ENCODE measurements at regions not wholly inside any gene's neighbourhood (a gene's known extent, or its start where the extent isn't known, plus 50 kb on each side); places are given as distances from the start of the nearest gene placed in this dataset.
A peak's percentile ranks its signal among the peaks of the same experiment; 100 is the strongest.

GRCh38 chr5:74288448-74289108 is 351.9 kb downstream of the ENC1 start:
- TF ChIP-seq, protein P1, sequence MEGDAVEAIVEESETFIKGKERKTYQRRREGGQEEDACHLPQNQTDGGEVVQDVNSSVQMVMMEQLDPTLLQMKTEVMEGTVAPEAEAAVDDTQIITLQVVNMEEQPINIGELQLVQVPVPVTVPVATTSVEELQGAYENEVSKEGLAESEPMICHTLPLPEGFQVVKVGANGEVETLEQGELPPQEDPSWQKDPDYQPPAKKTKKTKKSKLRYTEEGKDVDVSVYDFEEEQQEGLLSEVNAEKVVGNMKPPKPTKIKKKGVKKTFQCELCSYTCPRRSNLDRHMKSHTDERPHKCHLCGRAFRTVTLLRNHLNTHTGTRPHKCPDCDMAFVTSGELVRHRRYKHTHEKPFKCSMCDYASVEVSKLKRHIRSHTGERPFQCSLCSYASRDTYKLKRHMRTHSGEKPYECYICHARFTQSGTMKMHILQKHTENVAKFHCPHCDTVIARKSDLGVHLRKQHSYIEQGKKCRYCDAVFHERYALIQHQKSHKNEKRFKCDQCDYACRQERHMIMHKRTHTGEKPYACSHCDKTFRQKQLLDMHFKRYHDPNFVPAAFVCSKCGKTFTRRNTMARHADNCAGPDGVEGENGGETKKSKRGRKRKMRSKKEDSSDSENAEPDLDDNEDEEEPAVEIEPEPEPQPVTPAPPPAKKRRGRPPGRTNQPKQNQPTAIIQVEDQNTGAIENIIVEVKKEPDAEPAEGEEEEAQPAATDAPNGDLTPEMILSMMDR (IDR thresholded peaks at IDR 0.05; ENCODE audit: low read depth, low read length): no peak
- H3K4me1 ChIP-seq (ENCODE audit: low read depth): no peaks in the 10 kb centered on the region
- H3K27ac ChIP-seq: no peak overlapping the region

DNA sequence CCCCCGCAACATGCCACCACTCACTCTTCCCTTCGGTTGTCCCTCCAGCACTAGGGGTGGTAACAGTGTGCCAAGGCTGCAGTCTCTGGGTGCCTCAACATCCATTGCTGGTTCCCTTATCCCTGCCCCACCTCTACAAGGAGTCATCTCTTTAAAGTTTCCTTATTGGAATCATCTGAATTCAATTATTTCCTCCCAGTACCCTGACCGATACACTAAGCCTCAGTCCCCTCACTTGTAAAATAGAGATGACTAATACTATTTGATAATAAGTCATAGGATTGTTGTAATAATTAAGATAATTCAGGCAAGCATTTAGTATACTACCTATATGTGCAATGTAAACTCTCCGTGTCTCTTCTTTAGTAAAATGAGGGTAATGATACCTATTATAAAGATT is 352.5 kb downstream of the ENC1 start:
- no peak overlapping the region for H3K4me3 ChIP-seq
- H3K9me3 ChIP-seq (ENCODE audit: low read depth): no peaks in the 10 kb centered on the region
- H3K27me3 ChIP-seq: no peaks in the 10 kb centered on the region
- TF ChIP-seq, protein P1 (IDR thresholded peaks at IDR 0.05; ENCODE audit: low read depth, low read length): no peak
- no peaks in the 10 kb centered on the region for H3K36me3 ChIP-seq
- no peak overlapping the region for H3K27ac ChIP-seq
- no peak for DNase-seq (ENCODE audit: low read depth in 1 of 2, low spot score in 1 of 2)
- no peaks in the 10 kb centered on the region for H3K4me1 ChIP-seq (ENCODE audit: low read depth)

More at GRCh38 chr5:74288448-74289108, 351.9 kb downstream of the ENC1 start:
- no peak overlapping the region for H3K4me3 ChIP-seq
- no peaks in the 10 kb centered on the region for H3K36me3 ChIP-seq
- peak in 1 of 2 donors; percentile 50 for DNase-seq (ENCODE audit: low read depth in 1 of 2, low spot score in 1 of 2)
- H3K9me3 ChIP-seq (ENCODE audit: low read depth): no peaks in the 10 kb centered on the region
- no peaks in the 10 kb centered on the region for H3K27me3 ChIP-seq

DNA sequence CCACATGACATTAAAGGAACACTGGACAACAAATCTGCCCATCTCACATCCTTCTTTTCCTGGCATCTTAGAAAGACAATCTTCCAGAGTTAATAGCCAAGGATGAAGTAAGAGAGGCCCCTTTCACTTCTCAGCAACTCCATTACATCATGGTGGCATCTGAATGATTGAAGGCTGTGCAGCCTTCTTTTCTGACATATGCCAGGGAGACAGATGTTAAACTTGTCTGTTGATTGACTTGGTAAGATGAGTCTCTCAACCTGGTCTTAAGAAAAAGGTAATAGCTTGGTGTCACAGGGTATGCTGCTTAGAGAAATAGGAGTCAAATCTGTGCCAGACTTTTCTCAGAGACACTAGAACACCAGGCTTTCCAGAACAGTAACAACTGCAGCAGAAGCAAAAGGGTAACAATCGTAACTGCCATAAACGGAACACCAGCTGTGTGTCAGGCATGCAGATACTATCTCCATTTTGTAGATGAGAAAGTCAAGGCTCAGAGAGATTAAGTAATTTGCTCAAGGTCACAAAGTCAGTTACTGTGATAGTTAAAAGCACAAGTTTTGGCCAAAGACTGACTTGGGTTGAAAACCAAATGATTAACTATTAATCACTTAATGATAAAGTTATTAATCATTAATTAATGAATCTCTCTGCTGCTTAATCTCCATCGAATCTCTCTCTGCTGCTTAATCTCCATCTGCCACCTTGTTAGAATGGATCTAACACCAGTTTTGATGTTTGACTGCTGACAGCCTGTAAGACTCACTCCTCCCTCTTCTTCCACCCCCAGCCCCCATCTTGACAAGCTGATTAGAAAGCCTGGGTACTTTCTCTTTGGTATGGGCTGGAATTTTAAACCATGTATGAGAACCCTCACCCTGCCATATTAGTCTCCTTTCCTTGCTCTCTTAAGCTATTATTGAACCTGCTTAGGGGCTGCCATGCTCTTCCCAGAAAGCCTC is 353.5 kb downstream of the ENC1 start:
- TF ChIP-seq, protein P1 (IDR thresholded peaks at IDR 0.05; ENCODE audit: low read depth, low read length): no peak
- Histone ChIP-seq H3K4me3 (no peak overlapping the region), H3K36me3 (no peaks in the 10 kb centered on the region), H3K9me3 (ENCODE audit: low read depth) (no peaks in the 10 kb centered on the region), H3K27ac (no peak overlapping the region), H3K4me1 (ENCODE audit: low read depth) (no peaks in the 10 kb centered on the region), H3K27me3 (no peaks in the 10 kb centered on the region)
- DNase-seq (ENCODE audit: low read depth in 1 of 2, low spot score in 1 of 2): no peak

- no peaks in the 10 kb centered on the region for H3K36me3 ChIP-seq
These were observed 354.8 kb downstream of the ENC1 start for GRCh38 chr5:74285675-74286280.

GRCh38 chr5:74282490-74282889 is 358.0 kb downstream of the ENC1 start:
- H3K36me3 ChIP-seq: no peaks in the 10 kb centered on the region
- no peak overlapping the region for H3K4me3 ChIP-seq
- H3K27ac ChIP-seq: no peak overlapping the region
- no peaks in the 10 kb centered on the region for H3K4me1 ChIP-seq (ENCODE audit: low read depth)
- TF ChIP-seq, protein P1 (IDR thresholded peaks at IDR 0.05; ENCODE audit: low read depth, low read length): no peak
- no peaks in the 10 kb centered on the region for H3K27me3 ChIP-seq
- no peak for DNase-seq (ENCODE audit: low read depth in 1 of 2, low spot score in 1 of 2)
- no peaks in the 10 kb centered on the region for H3K9me3 ChIP-seq (ENCODE audit: low read depth)

More at GRCh38 chr5:74285675-74286280, 354.8 kb downstream of the ENC1 start:
- TF ChIP-seq, protein P1 (IDR thresholded peaks at IDR 0.05; ENCODE audit: low read depth, low read length): no peak
- Histone ChIP-seq H3K4me3 (no peak overlapping the region), H3K27ac (no peak overlapping the region), H3K27me3 (no peaks in the 10 kb centered on the region), H3K4me1 (ENCODE audit: low read depth) (no peaks in the 10 kb centered on the region), H3K9me3 (ENCODE audit: low read depth) (no peaks in the 10 kb centered on the region)
- DNase-seq (ENCODE audit: low read depth in 1 of 2, low spot score in 1 of 2): no peak

Data from cardiac muscle cell (in vitro differentiated cells and primary cell).